HepG2 (cell line): ENCODE measurements at regions not wholly inside any gene's neighbourhood (a gene's known extent, or its start where the extent isn't known, plus 50 kb on each side); places are given as distances from the start of the nearest gene placed in this dataset.

Experiments
- ADNP ChIP-seq: sonication (generic); formaldehyde crosslinking; IDR thresholded peaks from 2 replicates; pipeline ENCODE4 v1.4.0; 2020; ENCODE audit warnings: missing genetic modification reagents
- FOSL2 ChIP-seq: sonication (generic); formaldehyde crosslinking; IDR thresholded peaks from 2 replicates; pipeline ENCODE4 v1.4.0; 2020; ENCODE audit warnings: missing genetic modification reagents
- FOXP1 ChIP-seq, 2 experiments: fragments of 450-650 bp in 1 of 2; IDR thresholded peaks; 2 replicates each; pipeline ENCODE4 v1.6.1; 2017 to 2018; ENCODE audit warnings: antibody characterized with exemption in 1 of 2
- GFI1 ChIP-seq: sonication (generic); formaldehyde crosslinking; IDR thresholded peaks from 2 replicates; pipeline ENCODE4 v1.5.0; 2020; ENCODE audit warnings: missing genetic modification reagents, mild to moderate bottlenecking, borderline replicate concordance
- GRHL1 ChIP-seq: sonication (generic); formaldehyde crosslinking; conservative IDR thresholded peaks from 2 replicates; pipeline ENCODE4 v1.8.0; 2022; ENCODE audit warnings: missing genetic modification reagents
- HMG20A ChIP-seq: IDR thresholded peaks from 2 replicates; pipeline ENCODE4 v1.6.1; 2016; ENCODE audit warnings: borderline replicate concordance
- ISX ChIP-seq: sonication (generic); formaldehyde crosslinking; conservative IDR thresholded peaks from 2 replicates; pipeline ENCODE4 v1.5.0; 2020; ENCODE audit warnings: missing genetic modification reagents
- NFIB ChIP-seq: sonication (generic); formaldehyde crosslinking; IDR thresholded peaks from 2 replicates; pipeline ENCODE4 v1.9.0; 2021; ENCODE audit warnings: missing genetic modification reagents, mild to moderate bottlenecking, borderline replicate concordance
- NFKB2 ChIP-seq: sonication (generic); formaldehyde crosslinking; IDR thresholded peaks from 2 replicates; pipeline ENCODE4 v1.4.0; 2020; ENCODE audit warnings: missing genetic modification reagents, borderline replicate concordance
- NFYB ChIP-seq: sonication (generic); formaldehyde crosslinking; IDR thresholded peaks from 2 replicates; pipeline ENCODE4 v1.4.0; 2020; ENCODE audit warnings: missing genetic modification reagents
- NR2C2 ChIP-seq: sonication (generic); formaldehyde crosslinking; IDR thresholded peaks from 2 replicates; pipeline ENCODE4 v1.4.0; 2020; ENCODE audit warnings: missing genetic modification reagents, mild to moderate bottlenecking, moderate library complexity, borderline replicate concordance
- PHF20 ChIP-seq: sonication (generic); formaldehyde crosslinking; IDR thresholded peaks from 2 replicates; pipeline ENCODE4 v1.5.0; 2020; ENCODE audit warnings: mild to moderate bottlenecking, missing genetic modification reagents
- PLRG1 ChIP-seq: fragments of 450-650 bp; conservative IDR thresholded peaks from 2 replicates; pipeline ENCODE4 v1.6.1; 2016
- RBM39 ChIP-seq: fragments of 200-400 bp; formaldehyde crosslinking; IDR thresholded peaks from one replicate; pipeline ENCODE4 v1.6.1; 2018; ENCODE audit warnings: antibody characterized with exemption, mild to moderate bottlenecking, low read depth, low read length; ENCODE audit not compliant: poor library complexity, severe bottlenecking
- SCMH1 ChIP-seq: sonication (generic); formaldehyde crosslinking; IDR thresholded peaks from 2 replicates; pipeline ENCODE4 v1.9.0; 2021; ENCODE audit warnings: missing genetic modification reagents, mild to moderate bottlenecking, borderline replicate concordance
- SKI ChIP-seq: fragments of 450-650 bp; IDR thresholded peaks from one replicate; pipeline ENCODE4 v1.6.1; 2018; ENCODE audit warnings: mild to moderate bottlenecking; ENCODE audit not compliant: partially characterized antibody
- SP4 ChIP-seq: sonication (generic); formaldehyde crosslinking; IDR thresholded peaks from 2 replicates; pipeline ENCODE4 v1.8.1; 2023; ENCODE audit warnings: mild to moderate bottlenecking, missing genetic modification reagents
- STAT5B ChIP-seq: sonication (generic); formaldehyde crosslinking; IDR thresholded peaks from 2 replicates; pipeline ENCODE4 v1.4.0; 2020; ENCODE audit warnings: missing genetic modification reagents
- ZBTB42 ChIP-seq: sonication (generic); formaldehyde crosslinking; IDR thresholded peaks from 2 replicates; pipeline ENCODE4 v1.5.0; 2020; ENCODE audit warnings: mild to moderate bottlenecking, missing genetic modification reagents
- ZFP41 ChIP-seq: sonication (generic); formaldehyde crosslinking; IDR thresholded peaks from 2 replicates; pipeline ENCODE4 v1.4.0; 2020; ENCODE audit warnings: mild to moderate bottlenecking, missing genetic modification reagents, borderline replicate concordance
- ZNF292 ChIP-seq: sonication (generic); formaldehyde crosslinking; IDR thresholded peaks from 2 replicates; pipeline ENCODE4 v1.8.1; 2022; ENCODE audit warnings: mild to moderate bottlenecking, low read depth, missing genetic modification reagents, borderline replicate concordance
- TF ChIP-seq, protein P1 (sequence below): sonication (generic); formaldehyde crosslinking; IDR thresholded peaks from 2 replicates; pipeline ENCODE4 v1.4.0; 2020; ENCODE audit warnings: mild to moderate bottlenecking, missing genetic modification reagents, borderline replicate concordance

- peak; percentile 69 for TF ChIP-seq NR2C2 (CRISPR knock-in tag)
- TF ChIP-seq SCMH1 (CRISPR knock-in tag) = no peak
- no peak for TF ChIP-seq ISX (CRISPR knock-in tag)
- no peak for TF ChIP-seq STAT5B (CRISPR knock-in tag)
- TF ChIP-seq ADNP = no peak
- TF ChIP-seq RBM39 = peak; percentile 21
- no peak for TF ChIP-seq NFYB (CRISPR knock-in tag)
- TF ChIP-seq NFIB = no peak
- TF ChIP-seq ZNF292 (CRISPR knock-in tag) = peak; percentile 96
- no peak for TF ChIP-seq ZFP41
- peak; percentile 100 for TF ChIP-seq ZBTB42 (CRISPR knock-in tag)
- TF ChIP-seq SP4 (CRISPR knock-in tag) = peak; percentile 30; the same call in 1 of the 2 replicates
- no peak for TF ChIP-seq PHF20 (CRISPR knock-in tag)
- peak; percentile 54 for TF ChIP-seq SKI
- no peak for TF ChIP-seq GRHL1 (CRISPR knock-in tag)
- TF ChIP-seq, protein P1, sequence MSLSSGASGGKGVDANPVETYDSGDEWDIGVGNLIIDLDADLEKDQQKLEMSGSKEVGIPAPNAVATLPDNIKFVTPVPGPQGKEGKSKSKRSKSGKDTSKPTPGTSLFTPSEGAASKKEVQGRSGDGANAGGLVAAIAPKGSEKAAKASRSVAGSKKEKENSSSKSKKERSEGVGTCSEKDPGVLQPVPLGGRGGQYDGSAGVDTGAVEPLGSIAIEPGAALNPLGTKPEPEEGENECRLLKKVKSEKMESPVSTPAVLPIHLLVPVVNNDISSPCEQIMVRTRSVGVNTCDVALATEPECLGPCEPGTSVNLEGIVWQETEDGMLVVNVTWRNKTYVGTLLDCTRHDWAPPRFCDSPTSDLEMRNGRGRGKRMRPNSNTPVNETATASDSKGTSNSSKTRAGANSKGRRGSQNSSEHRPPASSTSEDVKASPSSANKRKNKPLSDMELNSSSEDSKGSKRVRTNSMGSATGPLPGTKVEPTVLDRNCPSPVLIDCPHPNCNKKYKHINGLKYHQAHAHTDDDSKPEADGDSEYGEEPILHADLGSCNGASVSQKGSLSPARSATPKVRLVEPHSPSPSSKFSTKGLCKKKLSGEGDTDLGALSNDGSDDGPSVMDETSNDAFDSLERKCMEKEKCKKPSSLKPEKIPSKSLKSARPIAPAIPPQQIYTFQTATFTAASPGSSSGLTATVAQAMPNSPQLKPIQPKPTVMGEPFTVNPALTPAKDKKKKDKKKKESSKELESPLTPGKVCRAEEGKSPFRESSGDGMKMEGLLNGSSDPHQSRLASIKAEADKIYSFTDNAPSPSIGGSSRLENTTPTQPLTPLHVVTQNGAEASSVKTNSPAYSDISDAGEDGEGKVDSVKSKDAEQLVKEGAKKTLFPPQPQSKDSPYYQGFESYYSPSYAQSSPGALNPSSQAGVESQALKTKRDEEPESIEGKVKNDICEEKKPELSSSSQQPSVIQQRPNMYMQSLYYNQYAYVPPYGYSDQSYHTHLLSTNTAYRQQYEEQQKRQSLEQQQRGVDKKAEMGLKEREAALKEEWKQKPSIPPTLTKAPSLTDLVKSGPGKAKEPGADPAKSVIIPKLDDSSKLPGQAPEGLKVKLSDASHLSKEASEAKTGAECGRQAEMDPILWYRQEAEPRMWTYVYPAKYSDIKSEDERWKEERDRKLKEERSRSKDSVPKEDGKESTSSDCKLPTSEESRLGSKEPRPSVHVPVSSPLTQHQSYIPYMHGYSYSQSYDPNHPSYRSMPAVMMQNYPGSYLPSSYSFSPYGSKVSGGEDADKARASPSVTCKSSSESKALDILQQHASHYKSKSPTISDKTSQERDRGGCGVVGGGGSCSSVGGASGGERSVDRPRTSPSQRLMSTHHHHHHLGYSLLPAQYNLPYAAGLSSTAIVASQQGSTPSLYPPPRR (CRISPR knock-in tag) = peak; percentile 69; the same call in 1 of the 2 replicates
- no peak for TF ChIP-seq PLRG1
- TF ChIP-seq GFI1 (CRISPR knock-in tag) = 0 out of 2 replicates have a peak, but pooled peaks have one; percentile 59
- peak; percentile 68 for TF ChIP-seq FOSL2 (CRISPR knock-in tag)
- peak; percentile 67; the same call in 1 of the 2 replicates for TF ChIP-seq HMG20A (CRISPR knock-in tag)
- TF ChIP-seq FOXP1 (IDR thresholded peaks at IDR 0.05) = no peak
- peak; percentile 53; the same call in 1 of the 2 replicates for TF ChIP-seq FOXP1 (CRISPR knock-in tag; IDR thresholded peaks at IDR 0.05)
- TF ChIP-seq NFKB2 (CRISPR knock-in tag) = 0 out of 2 replicates have a peak, but pooled peaks have one; percentile 43
Observed at GRCh38 chr2:239574434-239575156, 173.8 kb upstream of the HDAC4 start (continued).
